ENCODE measurements at regions not wholly inside any gene's neighbourhood (a gene's known extent, or its start where the extent isn't known, plus 50 kb on each side); places are given as distances from the start of the nearest gene placed in this dataset.

DNA sequence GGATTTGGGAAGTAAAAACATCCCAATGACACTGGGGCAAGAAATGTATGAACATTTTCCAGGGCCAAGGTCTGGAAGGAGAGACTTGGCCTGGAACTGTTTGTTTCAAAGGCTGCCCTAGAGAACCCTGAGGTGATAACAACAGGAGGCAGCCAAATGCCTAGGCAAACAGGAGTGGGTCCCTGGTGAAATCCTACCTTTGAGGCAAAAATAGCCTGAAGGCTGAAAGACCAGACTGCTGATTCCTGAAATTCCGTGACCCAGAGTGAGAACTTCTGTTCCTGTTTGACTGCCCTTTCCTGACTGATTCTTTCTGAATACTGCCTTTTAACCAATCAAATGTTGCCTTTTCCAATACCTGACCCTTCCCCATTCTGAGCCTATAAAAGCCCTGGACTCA is 196.4 kb downstream of the NSUN3 start:
- no peak for DNase-seq

DNA sequence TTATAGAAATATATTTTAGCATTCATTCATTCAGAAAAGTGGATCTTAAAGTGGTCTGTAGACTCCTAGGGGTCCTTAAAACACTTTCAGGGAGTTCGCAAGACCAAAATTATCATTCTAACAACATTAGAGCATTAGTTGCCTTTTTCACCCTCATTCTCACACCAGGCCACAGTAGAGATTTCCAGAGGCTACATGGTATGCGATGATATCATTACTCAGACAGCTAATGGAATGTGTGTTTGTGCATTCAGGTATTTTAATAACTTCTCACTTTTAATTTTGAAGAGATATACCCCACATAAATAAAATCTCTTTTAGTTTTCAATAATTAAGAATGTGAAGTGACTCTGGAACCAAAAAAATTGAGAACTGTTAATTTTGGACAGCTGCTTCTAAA is 206.9 kb downstream of the NSUN3 start:
- no peak for DNase-seq

DNA sequence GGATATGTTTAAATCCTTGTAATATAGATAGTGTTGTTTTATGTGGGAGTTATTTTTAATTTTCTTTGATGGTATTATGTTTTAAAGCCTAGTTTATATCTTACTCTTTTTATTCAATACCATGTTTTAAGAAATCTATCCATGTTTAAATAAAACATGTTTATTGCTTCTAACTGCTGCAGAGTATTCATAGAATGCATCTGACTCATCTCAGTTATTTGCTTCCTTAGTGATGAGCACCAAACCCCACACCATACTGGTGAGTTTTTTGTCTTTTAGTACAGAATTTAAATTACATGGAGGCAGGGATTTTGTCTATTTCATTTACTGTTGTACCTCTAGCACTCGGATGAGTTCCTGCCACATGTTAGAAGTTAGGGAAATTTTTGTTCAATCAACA is 209.2 kb downstream of the NSUN3 start:
- no peak for DNase-seq

- DNase-seq: no peak
Observed at GRCh38 chr3:94280958-94281357, 218.1 kb downstream of the NSUN3 start.

DNA sequence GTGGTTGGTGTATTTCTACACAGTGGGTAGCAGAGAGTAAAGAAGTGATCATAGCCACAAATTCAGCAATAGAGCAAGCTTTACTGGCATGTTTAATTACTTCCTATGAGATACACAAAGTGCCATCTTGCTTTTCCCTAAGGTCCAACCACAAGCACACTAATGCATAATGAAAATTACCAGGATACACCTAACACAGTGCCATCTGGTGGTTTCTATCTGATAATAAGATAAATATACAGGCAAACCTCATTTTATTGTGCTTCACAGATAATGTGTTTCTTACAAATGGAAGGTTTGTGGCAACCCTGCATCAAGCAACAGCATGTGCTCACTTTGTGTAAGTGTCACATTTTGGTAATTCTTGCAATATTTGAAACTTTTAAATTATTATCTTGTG is 223.0 kb downstream of the NSUN3 start:
- no peak for DNase-seq

- no peak for DNase-seq
Observed at GRCh38 chr3:94291686-94292085, 228.8 kb downstream of the NSUN3 start.

DNA sequence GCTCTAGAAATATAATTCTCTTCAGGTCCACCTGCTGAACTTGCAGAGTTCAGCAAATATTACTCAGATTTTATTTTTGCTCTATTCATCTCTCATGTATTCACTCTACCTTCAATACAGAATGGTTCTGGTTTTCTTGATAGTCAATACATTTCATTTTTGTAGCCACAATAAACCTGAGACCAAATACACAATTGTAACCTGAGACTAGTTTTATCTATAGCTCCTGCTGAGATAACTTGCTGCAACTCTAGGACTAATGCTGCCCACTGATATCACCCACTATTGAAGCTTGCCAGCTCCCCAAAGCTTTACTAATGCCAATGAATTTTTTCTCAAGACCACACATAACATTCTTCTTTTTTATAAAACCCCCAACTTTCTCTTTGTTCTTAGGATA is 229.3 kb downstream of the NSUN3 start:
- no peak for DNase-seq

GRCh38 chr3:94293793-94294195 is 230.9 kb downstream of the NSUN3 start:
- DNase-seq: no peak

DNA sequence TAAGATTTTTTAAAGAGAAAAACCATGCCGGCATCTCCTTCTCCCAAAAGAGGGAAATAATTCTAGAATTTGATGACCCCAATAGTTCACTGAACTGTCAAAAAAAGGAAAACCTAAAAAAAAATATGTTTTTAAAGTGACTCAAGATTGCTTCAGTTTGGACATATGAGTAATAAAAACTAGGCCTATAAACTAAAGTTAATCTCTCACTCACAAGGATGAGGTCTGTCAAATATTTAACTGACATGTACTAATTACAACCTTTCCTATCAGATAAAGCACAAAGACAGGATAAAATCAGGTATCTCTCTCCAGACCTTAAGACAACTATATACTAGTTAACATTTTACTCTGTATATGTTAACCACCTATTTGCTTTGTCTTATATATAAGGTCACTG is 231.9 kb downstream of the NSUN3 start:
- DNase-seq: no peak

- DNase-seq: no peak
Observed at GRCh38 chr3:94299716-94300115, 236.9 kb downstream of the NSUN3 start.

DNA sequence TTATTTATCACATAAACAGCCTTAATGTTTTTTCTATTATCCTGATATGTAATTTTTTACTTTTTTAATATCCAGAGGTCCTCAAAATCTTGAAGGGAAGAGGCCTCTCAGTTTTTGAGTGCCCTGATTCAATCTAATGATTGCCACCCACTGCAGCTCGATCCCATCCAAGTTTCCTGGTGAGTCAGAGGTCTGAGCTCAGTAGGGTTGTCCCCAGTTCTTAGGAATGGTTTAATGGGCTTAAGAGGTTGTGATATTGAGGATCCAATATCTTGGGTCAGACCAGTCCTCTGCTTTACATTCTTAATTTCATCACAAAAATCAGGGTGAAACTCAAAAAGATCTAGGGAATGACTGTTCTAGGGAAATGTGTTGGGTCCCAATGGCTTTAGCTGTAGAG is 238.5 kb downstream of the NSUN3 start:
- no peak for DNase-seq

DNA sequence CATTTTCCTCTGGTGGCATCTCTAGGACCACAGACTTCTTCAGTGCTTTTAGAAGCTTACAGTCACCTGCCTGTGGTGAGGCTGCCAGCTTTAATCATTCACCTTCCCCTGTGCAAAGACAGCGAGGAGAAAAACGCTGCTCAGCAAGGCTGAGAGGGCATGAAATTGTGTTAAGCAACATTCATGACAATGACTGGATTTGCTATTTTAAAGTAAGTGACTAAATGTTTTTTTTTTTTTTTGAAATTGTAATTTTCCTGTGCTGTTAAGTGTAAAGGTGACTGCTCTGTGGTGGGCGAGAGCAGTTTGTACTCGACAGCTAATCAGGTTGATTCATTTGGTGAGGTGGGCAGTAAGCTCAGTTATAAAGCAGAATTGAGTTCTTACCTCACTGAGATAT is 240.4 kb downstream of the NSUN3 start:
- peak in 1 of 14 donors; percentile 60 for DNase-seq

- peak in 2 of 14 donors; percentile 9 to 77 for DNase-seq
Observed at GRCh38 chr3:94303897-94304296, 241.0 kb downstream of the NSUN3 start.

DNA sequence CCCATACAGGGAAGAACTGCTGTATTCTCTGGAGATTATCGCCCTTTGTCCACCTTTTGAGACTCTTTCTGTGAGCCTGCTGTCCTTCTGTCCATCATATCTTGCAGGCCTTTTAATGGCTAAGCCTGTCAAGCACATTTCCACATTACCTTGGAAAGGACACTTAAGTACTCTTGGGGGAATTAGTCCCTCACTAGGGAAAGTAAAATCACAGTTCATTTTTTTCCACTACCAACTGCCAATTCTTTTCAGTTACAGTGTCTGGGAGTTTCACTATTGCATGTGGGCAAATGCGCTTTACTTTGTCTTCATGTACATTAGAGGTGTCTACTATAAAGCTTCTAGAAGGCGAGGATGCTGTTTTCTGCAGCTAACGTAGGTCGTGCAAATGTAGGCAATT is 242.1 kb downstream of the NSUN3 start:
- DNase-seq: no peak

DNA sequence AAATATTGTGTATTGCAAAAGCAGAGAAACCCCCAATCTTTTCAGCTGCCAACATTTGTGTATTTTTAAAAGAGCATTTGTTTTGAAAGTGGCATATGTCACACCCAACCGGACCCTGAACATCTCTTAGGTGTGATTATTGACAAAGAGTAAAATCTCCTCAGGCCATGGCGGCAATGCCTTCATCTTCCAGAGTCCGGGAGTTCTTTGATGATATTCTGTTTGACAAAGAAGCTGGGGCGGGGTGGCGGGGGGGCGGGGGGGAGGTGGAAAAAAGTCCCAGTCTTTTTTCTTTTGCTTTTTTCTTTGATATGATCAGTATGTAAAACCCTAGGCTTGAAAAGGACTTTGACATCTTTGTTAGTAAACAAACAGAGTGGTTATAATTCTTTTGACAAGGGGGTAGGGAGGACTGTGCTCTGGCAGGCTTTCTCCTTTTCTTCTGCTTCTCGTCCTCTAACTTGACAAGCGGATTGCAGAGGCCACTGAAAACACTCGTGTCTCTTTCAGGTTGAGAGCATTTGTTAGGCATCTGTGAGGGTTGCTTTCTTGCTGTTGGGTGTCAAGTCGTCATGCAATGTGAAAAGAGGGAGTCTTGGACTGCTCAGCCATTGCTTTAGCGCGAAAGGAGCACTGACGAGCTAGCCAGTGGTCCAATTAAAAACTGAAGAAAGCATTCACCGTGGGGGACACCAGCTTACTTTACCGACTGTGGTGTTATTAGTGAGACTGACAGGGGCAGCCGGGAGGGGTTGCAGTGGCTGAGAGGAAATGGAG is 243.2 kb downstream of the NSUN3 start:
- no peak for DNase-seq

DNA sequence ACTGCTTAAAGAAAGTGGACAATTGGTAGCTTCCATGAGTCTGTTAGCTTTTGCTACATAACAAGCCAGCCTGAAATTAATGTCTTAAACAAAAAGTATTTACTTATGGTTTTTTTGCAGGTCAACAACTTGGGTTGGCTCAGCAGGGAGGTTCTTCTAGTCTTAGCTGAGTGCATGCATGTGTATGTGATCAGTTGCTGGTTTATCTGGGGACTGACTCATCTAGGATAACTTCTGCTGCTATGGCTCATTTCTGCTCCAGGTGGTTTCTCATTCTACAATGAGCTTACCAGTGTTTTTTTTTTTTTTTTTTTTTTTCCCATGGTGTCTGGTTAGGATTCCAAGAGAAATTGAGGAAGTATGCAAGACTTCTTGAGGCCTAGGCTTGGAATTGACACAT is 244.7 kb downstream of the NSUN3 start:
- no peak for DNase-seq

GRCh38 chr3:94308767-94309166 is 245.9 kb downstream of the NSUN3 start:
- DNase-seq: no peak

- DNase-seq: no peak
Observed at GRCh38 chr3:94310341-94311135, 247.7 kb downstream of the NSUN3 start.

DNA sequence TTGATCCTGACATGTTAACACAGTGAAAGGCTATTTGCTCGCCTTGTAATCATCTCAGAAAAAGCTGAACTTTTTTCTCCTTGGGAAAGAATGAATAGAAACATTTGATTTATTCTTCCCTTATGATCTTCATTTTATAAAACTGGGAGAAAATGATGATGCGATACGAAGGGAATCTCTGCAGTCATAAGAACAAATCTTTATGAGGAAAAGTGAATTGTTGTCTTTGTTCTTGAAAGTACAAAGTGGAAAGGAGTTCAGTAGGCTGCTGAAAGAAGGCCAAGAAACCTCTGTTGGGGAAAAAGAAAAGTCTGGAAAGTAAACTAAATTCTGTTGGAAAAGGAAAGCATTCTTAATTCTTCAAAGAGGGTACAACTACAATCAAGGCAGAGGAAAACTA is 248.8 kb downstream of the NSUN3 start:
- DNase-seq: no peak

GRCh38 chr3:94314218-94314883 is 251.5 kb downstream of the NSUN3 start:
- DNase-seq: no peak

GRCh38 chr3:94317017-94317416 is 254.2 kb downstream of the NSUN3 start:
- DNase-seq: peak in 7 of 14 donors; percentile 2 to 31 (median 9)

- no peak for DNase-seq
Observed at GRCh38 chr3:94323596-94323995, 260.7 kb downstream of the NSUN3 start.

DNA sequence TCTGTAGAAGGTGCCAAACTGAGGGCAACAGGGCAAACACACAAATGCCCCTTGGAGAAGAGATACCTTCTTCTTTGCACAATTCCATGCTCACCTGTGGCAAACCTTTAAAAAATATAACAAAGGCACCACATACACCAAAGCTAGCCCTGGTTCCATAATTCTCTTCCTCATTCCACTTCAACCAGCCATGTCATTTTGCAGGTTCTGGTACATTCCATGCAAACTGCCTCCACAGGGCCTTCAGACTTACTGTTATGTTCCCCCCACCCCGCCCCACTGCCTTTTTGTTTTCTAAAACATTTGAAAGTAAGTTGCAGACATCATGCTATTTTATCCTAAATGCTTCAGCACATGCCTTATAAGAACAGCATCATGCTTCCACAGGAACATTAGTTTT is 269.0 kb downstream of the NSUN3 start:
- no peak for DNase-seq
